ENCODE measurements at regions not wholly inside any gene's neighbourhood (a gene's known extent, or its start where the extent isn't known, plus 50 kb on each side); places are given as distances from the start of the nearest gene placed in this dataset.
A peak's percentile ranks its signal among the peaks of the same experiment; 100 is the strongest.

DNA sequence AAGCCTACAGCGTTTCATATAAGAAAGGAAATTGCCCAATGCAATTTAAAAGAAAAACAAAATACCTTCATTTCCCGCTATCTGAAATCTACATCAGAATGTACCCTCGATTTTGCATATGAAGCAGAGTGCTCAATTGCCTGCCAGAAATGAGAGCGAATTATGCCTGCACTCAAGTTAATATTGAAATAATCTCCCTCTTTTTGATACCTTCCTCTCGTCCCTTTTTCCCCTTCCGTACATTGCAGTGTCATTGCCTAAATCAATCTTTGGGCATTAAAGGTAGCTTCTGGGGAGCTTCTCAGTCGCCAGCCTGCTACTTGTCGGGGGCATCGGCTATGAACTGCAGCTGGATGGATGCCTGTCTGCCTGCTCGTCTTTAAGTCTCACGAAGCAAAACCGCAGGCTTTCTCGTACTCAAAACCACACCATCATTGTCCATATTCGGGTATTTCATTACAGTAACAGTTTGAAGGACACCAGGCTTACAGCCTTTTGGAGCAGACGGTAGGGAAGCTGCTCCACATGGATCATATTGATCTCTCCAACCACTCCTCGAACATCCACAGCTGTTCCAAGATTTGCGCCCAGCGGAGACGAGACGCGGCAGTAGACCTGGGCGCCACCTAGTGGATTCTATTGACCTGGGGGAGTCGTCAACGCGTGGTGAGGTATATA is 64.0 kb upstream of the HNRNPA3 start:
- Mint-ChIP-seq H3K4me1 (ENCODE audit: low read depth) (peaks cover 10% of the 10 kb centered on the region), H3K4me3 (peak overlapping the region; percentile 81), H3K9me3 (no peaks in the 10 kb centered on the region), H3K27me3 (peaks cover 29% of the 10 kb centered on the region), H3K36me3 (ENCODE audit: low read depth) (no peaks in the 10 kb centered on the region), H3K27ac (no peak overlapping the region)
- intact Hi-C loops (cut with micrococcal nuclease), result loop anchor here (5.0 to 10.0 kb wide), 4 partner anchors 336 to 694 kb away; no protein-coding TSS in a partner anchor

DNA sequence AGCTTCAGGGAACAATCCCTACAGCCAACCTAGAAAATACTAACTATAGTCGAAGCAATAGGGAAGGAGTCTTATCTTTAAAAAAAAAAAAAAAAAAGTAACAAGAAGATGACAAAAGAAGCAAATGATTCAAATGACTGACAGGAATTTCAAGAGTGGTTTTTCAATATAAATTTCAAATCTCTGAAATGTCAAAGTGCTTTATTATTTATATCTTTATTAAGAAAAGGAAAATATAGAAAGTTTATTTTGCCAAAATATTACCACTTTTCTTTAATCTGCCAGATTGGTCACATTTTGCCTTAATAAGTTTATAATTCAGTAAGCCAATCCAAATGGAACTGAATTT is 63.5 kb upstream of the HNRNPA3 start:
- Mint-ChIP-seq H3K9me3 (no peaks in the 10 kb centered on the region), H3K4me3 (no peak overlapping the region), H3K27me3 (peaks cover 28% of the 10 kb centered on the region), H3K4me1 (ENCODE audit: low read depth) (peaks cover 10% of the 10 kb centered on the region), H3K27ac (no peak overlapping the region), H3K36me3 (ENCODE audit: low read depth) (no peaks in the 10 kb centered on the region)
- intact Hi-C loops (cut with micrococcal nuclease), result loop anchor here (5.0 to 10.0 kb wide), 4 partner anchors 337 to 694 kb away; no protein-coding TSS in a partner anchor

GRCh38 chr2:177153805-177154204 is 58.8 kb upstream of the HNRNPA3 start:
- peaks cover under 1% of the 10 kb centered on the region for H3K4me1 Mint-ChIP-seq (ENCODE audit: low read depth)
- no peak overlapping the region for H3K27ac Mint-ChIP-seq
- H3K4me3 Mint-ChIP-seq, result no peak overlapping the region
- no peaks in the 10 kb centered on the region for H3K36me3 Mint-ChIP-seq (ENCODE audit: low read depth)
- H3K9me3 Mint-ChIP-seq, result no peaks in the 10 kb centered on the region
- peaks cover 16% of the 10 kb centered on the region for H3K27me3 Mint-ChIP-seq
- intact Hi-C loops (cut with micrococcal nuclease), result no loop called here

GRCh38 chr2:177154809-177155208 is 57.8 kb upstream of the HNRNPA3 start:
- peaks cover 10% of the 10 kb centered on the region for H3K27me3 Mint-ChIP-seq
- H3K4me1 Mint-ChIP-seq (ENCODE audit: low read depth), result no peaks in the 10 kb centered on the region
- H3K36me3 Mint-ChIP-seq (ENCODE audit: low read depth), result no peaks in the 10 kb centered on the region
- H3K27ac Mint-ChIP-seq, result no peak overlapping the region
- H3K9me3 Mint-ChIP-seq, result no peaks in the 10 kb centered on the region
- intact Hi-C loops (cut with micrococcal nuclease), result no loop called here
- no peak overlapping the region for H3K4me3 Mint-ChIP-seq

GRCh38 chr2:177155631-177156030 is 57.0 kb upstream of the HNRNPA3 start:
- Mint-ChIP-seq H3K36me3 (ENCODE audit: low read depth) (no peaks in the 10 kb centered on the region), H3K27me3 (peaks cover 9% of the 10 kb centered on the region), H3K9me3 (no peaks in the 10 kb centered on the region), H3K27ac (no peak overlapping the region), H3K4me3 (no peak overlapping the region), H3K4me1 (ENCODE audit: low read depth) (no peaks in the 10 kb centered on the region)
- intact Hi-C loops (cut with micrococcal nuclease), result no loop called here

GRCh38 chr2:177161741-177162460 is 50.7 kb upstream of the HNRNPA3 start:
- intact Hi-C loops (cut with micrococcal nuclease), result loop anchor here (5.0 to 10.0 kb wide), 3 partner anchors 563 to 1035 kb away; partner anchors contain the start of gene HOXD8
- H3K4me3 Mint-ChIP-seq, result no peak overlapping the region

More at GRCh38 chr2:177161741-177162460, 50.7 kb upstream of the HNRNPA3 start:
- H3K27ac Mint-ChIP-seq, result no peak overlapping the region
- H3K27me3 Mint-ChIP-seq, result no peaks in the 10 kb centered on the region
- H3K36me3 Mint-ChIP-seq (ENCODE audit: low read depth), result no peaks in the 10 kb centered on the region
- no peaks in the 10 kb centered on the region for H3K9me3 Mint-ChIP-seq
- peaks cover 12% of the 10 kb centered on the region for H3K4me1 Mint-ChIP-seq (ENCODE audit: low read depth)

All from dendritic cell treated with granulocyte-macrophage colony-stimulating factor and Interleukin-4, amounts not matched to agents 40 ng/mL and 50 ng/mL, for 4 days (primary cell).